Colon (tissue), 2 donors: ENCODE measurements at regions not wholly inside any gene's neighbourhood (a gene's known extent, or its start where the extent isn't known, plus 50 kb on each side); places are given as distances from the start of the nearest gene placed in this dataset.
"Not testable (repeated sequence)": the region's sequence is repeated elsewhere in the genome, so short reads cannot be mapped to it uniquely, and the experiment has no call there.

ENCODE experiments used
- FAIRE-seq: peaks from 2 replicates; lab custom pipeline; 2012; peaks lifted over from hg19 to GRCh38; lab: Jason Lieb, UNC
- donor health status: control.
- donor health status: control.

DNA sequence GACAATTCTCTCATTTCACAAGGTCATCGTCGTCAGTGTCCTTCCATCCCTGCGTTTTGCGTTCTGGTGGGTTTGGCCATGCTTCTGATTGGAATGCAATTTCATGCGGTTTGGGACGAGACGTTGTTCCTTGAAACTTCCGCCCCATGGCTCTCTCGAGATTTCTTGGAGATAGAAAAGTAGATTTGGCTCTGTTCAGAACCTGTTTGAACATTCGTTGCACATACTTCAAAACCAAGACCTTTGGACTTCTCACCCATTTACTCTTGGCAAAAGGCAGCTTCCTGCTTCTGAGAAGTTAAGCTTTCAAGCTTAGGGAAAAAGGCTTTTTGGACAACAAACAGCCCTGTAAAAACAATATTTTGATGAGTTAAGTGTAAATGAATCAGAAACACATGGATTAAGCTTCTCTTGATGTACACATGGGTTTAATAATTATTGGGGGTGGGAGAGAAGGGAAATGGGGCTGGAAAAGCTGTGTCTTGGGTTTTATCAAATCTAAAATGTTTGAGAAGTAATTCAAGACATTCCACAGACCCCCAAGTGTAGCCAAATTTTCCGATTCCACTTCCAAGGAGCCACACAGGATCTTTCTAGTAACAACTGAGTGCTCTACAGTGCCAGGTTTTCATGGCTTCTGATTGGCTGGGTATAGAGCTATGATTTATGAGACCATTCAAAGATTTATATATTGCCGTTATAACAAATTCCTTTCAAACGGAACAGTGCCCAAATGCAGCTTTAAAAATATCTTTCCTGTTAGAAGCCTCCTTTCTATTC, 467.2 kb downstream of the MED13L start:
- FAIRE-seq = no peak

DNA sequence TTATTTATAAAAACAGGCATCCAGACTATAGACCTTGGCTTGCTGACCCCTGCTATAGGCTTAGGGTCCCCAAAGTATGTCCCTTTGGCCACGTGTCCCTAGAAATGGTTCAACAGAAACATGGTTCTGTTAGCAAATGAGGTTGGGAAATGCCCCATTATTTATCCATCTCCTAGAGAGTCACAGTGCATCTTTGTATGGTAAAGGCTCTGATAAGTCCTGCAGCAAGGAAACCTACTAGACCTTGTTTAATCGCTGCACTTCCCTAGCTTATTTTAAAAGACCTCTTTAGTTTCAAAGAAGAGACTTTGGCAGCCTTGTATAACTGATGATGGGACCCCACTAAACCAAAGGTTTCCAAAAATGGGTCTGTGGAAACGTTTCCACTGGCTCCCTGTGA, 471.5 kb downstream of the MED13L start:
- no peak for FAIRE-seq

DNA sequence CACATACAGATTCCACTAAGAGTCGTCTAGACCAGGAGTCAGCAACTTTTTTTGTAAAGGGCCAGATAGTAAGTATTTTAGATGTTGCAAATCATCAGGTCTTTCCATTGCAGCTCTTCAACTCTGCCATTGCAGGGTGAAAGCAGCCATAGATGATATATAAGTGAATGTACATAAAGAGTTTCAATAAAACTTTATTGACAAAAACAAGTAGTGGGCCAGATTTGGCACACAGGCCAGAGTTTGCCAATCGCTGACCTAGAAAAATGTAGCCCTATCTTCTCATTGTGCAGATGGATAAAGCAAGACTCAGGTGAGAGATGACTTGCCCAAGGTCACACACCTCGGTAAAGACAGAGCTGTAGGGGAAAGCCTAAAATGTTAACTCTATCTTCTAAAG, 474.7 kb downstream of the MED13L start:
- no peak for FAIRE-seq

DNA sequence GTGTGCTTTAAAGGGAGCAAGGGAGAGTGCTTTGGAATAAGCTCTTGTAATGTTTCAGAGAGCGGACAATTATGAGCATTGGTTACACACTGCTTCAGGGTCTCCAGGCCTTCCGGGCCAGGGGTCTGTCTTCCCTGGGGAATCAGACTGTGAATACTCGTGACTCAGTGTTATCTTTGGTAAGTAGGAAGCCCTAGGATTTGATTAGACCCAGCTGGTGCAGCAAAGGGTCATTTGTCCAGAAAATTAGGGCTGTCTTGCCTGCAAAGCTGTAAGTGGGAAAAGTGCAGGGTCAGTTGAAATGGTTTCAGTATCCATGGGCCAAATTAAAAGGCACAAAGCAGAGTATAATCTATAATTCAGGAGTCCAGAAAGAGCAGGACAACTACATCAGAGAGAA, 475.6 kb downstream of the MED13L start:
- no peak for FAIRE-seq

- FAIRE-seq = no peak
Measured at GRCh38 chr12:115799610-115800009, 477.9 kb downstream of the MED13L start.

- FAIRE-seq = no peak
Measured at GRCh38 chr12:115798309-115798917, 479.1 kb downstream of the MED13L start.

DNA sequence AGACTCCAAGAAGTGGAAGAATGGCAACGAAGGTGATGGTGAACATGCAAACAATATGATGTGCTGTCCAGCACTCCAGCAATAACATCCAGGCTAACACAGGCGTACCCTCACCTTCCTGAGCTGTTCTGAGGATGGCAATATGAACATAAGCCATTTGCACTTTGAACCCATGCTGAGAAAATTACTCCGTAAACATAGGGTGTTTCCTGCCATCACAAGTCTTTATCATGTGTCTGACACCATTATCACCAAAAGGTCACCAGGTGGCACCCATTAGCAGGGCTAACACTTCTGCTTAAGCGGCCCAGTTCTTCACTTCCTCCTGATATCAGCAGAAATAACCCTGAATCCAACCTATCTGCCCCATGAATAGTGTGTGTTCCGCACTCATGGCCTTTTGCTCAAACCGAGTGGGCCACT, 482.8 kb downstream of the MED13L start:
- FAIRE-seq = no peak

- FAIRE-seq = no peak
Measured at GRCh38 chr12:115791331-115791730, 486.2 kb downstream of the MED13L start.

DNA sequence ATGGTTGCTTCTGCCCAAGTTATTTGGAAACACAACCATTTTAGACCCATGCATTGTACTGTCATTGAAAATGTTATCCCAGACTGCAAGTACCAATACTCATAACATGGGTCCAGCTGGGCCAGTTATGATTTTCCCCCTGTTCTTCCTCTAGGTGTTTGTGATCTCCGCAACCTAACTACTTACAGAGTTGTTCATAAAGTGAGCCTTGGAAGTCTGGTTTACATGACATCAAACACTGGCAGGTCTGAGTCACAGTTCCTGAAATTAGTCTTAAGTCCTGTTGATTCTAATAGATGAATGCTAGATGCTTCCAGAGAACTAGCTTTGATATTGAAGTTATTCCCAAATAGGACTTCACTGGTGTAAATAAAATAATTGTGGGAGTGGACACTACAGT, 487.0 kb downstream of the MED13L start:
- FAIRE-seq = no peak

GRCh38 chr12:115786490-115786889, 491.0 kb downstream of the MED13L start:
- FAIRE-seq = not testable (repeated sequence)

- FAIRE-seq = no peak
Measured at GRCh38 chr12:115785548-115785947, 491.9 kb downstream of the MED13L start.

GRCh38 chr12:115776399-115776798, 501.1 kb downstream of the MED13L start:
- FAIRE-seq = no peak

- FAIRE-seq = no peak
Measured at GRCh38 chr12:115774148-115774895, 503.2 kb downstream of the MED13L start.

DNA sequence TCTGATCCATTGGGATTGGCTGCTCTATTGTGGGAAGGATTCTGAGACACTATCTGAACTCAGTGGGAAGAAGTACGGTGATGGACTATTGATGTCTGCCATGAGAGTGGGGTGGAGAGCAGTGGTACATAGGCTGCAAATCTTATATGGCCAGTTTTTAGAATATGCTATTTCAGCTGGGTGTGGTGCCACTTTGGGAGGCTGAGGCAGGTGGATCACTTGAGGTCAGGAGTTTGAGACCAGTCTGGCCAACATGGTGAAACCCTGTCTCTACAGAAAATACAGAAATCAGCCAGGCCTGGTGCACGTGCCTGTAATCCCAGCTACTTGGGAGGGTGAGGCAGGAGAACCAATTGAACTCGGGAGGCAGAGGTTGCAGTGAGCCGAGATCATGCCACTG, 505.9 kb downstream of the MED13L start:
- FAIRE-seq = no peak

DNA sequence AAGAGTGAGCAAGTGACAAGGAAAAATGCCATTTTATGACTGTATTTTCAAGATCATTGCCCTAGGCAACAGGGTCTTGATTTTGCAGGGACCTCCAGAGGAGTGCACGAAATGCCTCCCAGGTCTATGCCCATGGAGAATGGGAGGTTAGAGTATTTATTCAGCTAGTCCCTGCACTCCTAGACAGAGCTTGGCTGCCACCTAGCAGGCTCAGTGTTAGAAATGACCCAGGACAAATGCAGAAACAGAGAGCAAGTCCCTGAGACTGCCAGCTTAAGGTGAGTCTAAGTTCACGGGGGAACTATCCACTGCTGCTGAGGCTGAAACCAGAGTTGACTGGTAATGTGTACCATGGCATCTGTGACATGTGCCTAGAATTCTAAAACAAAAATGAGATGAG, 506.4 kb downstream of the MED13L start:
- no peak for FAIRE-seq

DNA sequence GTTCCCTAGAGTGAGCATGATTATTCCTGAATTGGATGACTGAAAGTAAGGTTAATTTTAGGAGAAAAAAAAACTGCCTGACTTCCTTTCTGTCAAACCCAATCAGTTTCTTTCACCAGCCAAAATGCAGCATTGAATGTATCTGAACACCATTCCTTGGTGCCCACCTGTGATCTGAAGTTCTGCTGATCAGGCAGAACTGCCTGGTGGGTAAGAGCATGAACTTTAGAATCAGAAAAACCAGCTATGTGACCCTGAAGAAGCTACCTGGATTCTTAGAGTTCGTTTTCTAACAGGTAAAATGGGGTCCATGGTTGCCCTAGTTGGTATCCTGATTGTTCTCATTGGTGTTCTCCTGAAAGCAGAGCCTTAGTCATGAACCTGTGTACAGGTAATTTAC, 506.9 kb downstream of the MED13L start:
- FAIRE-seq = no peak

- no peak for FAIRE-seq
Measured at GRCh38 chr12:115767916-115768315, 509.6 kb downstream of the MED13L start.

DNA sequence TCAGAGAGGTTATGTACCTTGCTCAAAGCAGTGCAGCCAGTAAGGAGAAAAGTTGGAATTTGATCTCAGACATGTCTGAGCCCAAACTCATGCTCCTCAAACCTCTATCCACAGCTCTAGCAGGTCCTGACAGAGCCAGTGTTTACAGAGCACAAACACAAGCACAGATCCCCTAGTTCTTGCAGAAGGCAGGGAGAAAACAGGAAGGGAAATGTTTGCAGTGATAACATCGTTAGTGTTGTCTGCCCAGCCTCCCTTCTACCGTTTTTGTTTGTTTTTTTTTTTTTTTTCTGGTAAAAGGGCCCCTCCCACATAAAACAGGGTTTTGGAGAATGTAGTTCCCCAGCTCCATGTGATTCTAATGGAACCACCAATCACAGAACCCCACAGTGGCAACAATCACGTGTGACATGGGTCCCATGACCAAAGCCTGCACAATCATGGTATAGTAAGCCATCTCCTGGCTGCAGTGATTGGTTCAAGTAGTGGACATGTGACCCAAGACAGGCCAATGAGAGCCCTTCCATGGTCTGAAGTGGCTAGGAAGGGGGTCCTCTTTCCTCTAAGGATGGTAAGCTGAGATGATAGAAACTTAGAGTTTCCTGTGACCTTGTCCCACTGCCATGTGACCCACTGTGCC, 513.4 kb downstream of the MED13L start:
- FAIRE-seq = no peak

- no peak for FAIRE-seq
Measured at GRCh38 chr12:115763376-115763775, 514.1 kb downstream of the MED13L start.

DNA sequence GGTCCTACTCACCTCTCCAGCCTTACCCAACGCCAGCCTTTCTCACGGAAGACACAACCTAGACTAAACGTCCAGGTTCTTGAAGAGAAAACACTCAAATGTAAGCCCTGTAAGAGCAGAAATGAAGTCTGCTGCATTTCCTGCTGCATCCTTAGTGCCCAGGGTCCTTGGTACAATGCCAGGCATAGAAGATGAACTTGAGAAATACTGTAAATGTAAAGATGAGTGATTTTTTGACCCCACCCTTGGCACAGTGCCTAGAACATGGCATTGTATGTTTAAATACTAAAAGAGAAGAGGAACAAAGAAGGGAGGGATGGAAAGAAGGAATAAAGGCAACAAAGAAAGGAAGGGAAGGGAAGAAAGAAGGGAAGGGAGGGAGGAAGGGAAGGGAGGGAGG, 514.6 kb downstream of the MED13L start:
- FAIRE-seq = no peak

DNA sequence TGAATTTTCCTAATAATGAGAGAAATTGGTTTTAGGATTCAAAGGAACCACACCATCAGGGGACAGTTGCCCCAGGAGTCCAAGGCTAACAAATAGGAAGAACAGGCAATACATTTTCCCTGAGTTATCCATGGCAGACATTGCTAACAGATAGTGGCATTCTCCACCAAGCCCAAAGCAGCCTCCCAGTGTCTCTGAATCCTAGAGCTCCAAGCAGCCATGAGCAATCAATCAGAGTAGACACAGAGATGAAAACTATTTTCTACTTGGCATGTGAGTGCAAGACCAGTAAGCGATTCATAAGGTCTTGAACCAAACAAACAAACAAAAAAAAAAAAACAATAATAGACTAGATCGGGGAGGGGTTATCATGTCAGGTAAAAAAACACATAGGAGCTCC, 515.7 kb downstream of the MED13L start:
- no peak for FAIRE-seq

GRCh38 chr12:115760231-115760630, 517.3 kb downstream of the MED13L start:
- no peak for FAIRE-seq
